HEK293 (cell line): ENCODE measurements at regions not wholly inside any gene's neighbourhood (a gene's known extent, or its start where the extent isn't known, plus 50 kb on each side); places are given as distances from the start of the nearest gene placed in this dataset.
"Not testable (repeated sequence)": the region's sequence is repeated elsewhere in the genome, so short reads cannot be mapped to it uniquely, and the experiment has no call there.

Experiments used
- CTCF ChIP-seq: fragments of 450-650 bp; formaldehyde crosslinking; IDR thresholded peaks from 2 replicates; pipeline ENCODE4 v1.5.1; 2016; ENCODE audit warnings: missing biosample characterization, missing genetic modification characterization
- HOXA7 ChIP-seq: sonication (generic); formaldehyde crosslinking; IDR thresholded peaks from 2 replicates; pipeline ENCODE4 v1.8.1; 2022; ENCODE audit warnings: missing genetic modification reagents, borderline replicate concordance
- OVOL3 ChIP-seq: fragments of 450-650 bp; formaldehyde crosslinking; IDR thresholded peaks from 2 replicates; pipeline ENCODE4 v1.5.1; 2016; ENCODE audit warnings: missing biosample characterization, missing genetic modification characterization
- SALL2 ChIP-seq: fragments of 450-650 bp; formaldehyde crosslinking; IDR thresholded peaks from 2 replicates; pipeline ENCODE4 v1.5.0; 2017; ENCODE audit warnings: missing biosample characterization, mild to moderate bottlenecking, missing genetic modification characterization, borderline replicate concordance
- ZNF623 ChIP-seq: fragments of 450-650 bp; formaldehyde crosslinking; IDR thresholded peaks from 2 replicates; pipeline ENCODE4 v1.5.1; 2016; ENCODE audit warnings: missing biosample characterization, missing genetic modification characterization
- ZNF654 ChIP-seq: fragments of 450-650 bp; formaldehyde crosslinking; IDR thresholded peaks from 2 replicates; pipeline ENCODE4 v1.5.1; 2016; ENCODE audit warnings: low read depth, missing biosample characterization, missing genetic modification characterization
- ZNF830 ChIP-seq: fragments of 450-650 bp; IDR thresholded peaks from 2 replicates; pipeline ENCODE4 v1.5.0; 2018; ENCODE audit warnings: missing biosample characterization, missing genetic modification characterization, low read depth, mild to moderate bottlenecking, moderate library complexity
- TF ChIP-seq, protein P1 (sequence below): fragments of 450-650 bp; formaldehyde crosslinking; IDR thresholded peaks from 2 replicates; pipeline ENCODE4 v1.5.1; 2016; ENCODE audit warnings: missing biosample characterization, missing genetic modification characterization
- TF ChIP-seq, protein P2 (sequence below): IDR thresholded peaks from 2 replicates; pipeline ENCODE4 v1.6.1; 2011; ENCODE audit warnings: mild to moderate bottlenecking, low read depth, low read length, borderline replicate concordance

GRCh38 chr9:39487477-39487876, 132.0 kb downstream of the SPATA31A1 start:
- not testable (repeated sequence) for TF ChIP-seq ZNF623 (tag by site-specific recombination); CTCF (tag by site-specific recombination); HOXA7; ZNF654 (tag by site-specific recombination); SALL2 (tag by site-specific recombination); OVOL3 (tag by site-specific recombination); ZNF830 (tag by site-specific recombination)
- TF ChIP-seq, protein P1, sequence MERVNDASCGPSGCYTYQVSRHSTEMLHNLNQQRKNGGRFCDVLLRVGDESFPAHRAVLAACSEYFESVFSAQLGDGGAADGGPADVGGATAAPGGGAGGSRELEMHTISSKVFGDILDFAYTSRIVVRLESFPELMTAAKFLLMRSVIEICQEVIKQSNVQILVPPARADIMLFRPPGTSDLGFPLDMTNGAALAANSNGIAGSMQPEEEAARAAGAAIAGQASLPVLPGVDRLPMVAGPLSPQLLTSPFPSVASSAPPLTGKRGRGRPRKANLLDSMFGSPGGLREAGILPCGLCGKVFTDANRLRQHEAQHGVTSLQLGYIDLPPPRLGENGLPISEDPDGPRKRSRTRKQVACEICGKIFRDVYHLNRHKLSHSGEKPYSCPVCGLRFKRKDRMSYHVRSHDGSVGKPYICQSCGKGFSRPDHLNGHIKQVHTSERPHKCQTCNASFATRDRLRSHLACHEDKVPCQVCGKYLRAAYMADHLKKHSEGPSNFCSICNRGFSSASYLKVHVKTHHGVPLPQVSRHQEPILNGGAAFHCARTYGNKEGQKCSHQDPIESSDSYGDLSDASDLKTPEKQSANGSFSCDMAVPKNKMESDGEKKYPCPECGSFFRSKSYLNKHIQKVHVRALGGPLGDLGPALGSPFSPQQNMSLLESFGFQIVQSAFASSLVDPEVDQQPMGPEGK: not testable (repeated sequence)
- TF ChIP-seq, protein P2, sequence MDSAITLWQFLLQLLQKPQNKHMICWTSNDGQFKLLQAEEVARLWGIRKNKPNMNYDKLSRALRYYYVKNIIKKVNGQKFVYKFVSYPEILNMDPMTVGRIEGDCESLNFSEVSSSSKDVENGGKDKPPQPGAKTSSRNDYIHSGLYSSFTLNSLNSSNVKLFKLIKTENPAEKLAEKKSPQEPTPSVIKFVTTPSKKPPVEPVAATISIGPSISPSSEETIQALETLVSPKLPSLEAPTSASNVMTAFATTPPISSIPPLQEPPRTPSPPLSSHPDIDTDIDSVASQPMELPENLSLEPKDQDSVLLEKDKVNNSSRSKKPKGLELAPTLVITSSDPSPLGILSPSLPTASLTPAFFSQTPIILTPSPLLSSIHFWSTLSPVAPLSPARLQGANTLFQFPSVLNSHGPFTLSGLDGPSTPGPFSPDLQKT: not testable (repeated sequence)
